ENCODE measurements at regions not wholly inside any gene's neighbourhood (a gene's known extent, or its start where the extent isn't known, plus 50 kb on each side); places are given as distances from the start of the nearest gene placed in this dataset.

DNA sequence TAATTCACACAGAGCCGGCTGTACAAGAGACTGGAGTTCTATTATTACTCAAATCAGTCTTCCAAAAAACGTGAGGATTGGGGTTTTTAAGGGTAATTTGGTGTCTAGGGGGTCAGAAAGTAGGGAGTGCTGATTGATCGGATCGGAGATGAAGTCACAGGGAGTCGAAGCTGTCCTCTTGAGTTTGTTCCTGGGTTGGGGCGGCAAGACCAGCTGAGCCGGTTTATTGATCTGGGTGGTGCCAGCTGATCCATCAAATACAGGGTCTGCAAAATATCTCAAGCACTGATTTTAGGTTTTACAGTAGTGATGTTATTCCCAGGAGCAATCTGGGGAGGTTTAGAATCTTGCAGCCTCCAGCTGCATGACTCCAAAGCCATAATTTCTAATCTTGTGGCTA, 262.7 kb downstream of the KCNRG start:
- no CpG with 5 or more reads among the region's 7 CpGs for WGBS (ENCODE audit: extremely low coverage, insufficient coverage, low lambda C conversion rate)
- no peak overlapping the region for H3K4ac ChIP-seq (ENCODE audit: low read depth, low read length)
- H3K36me3 ChIP-seq (ENCODE audit: control insufficient read depth, insufficient read depth, low read length): no peaks in the 10 kb centered on the region
- no peak overlapping the region for H4K5ac ChIP-seq (ENCODE audit: low read length)
- H3K79me1 ChIP-seq (ENCODE audit: low read length): no peaks in the 10 kb centered on the region
- H4K8ac ChIP-seq (ENCODE audit: low read depth, low read length): no peak overlapping the region
- no peaks in the 10 kb centered on the region for H3K79me2 ChIP-seq (ENCODE audit: control insufficient read depth, insufficient read depth, low read length)
- H2BK15ac ChIP-seq (replicated peaks; ENCODE audit: low read depth): no peak overlapping the region
- DNase-seq: no peak
- H3K4me1 ChIP-seq (ENCODE audit: control insufficient read depth, low read depth, low read length): no peaks in the 10 kb centered on the region
- H3K9ac ChIP-seq (ENCODE audit: low read length): no peak overlapping the region
- no peak overlapping the region for H3K23ac ChIP-seq (ENCODE audit: low read length)
- no peaks in the 10 kb centered on the region for H3K27me3 ChIP-seq (ENCODE audit: insufficient read depth, low read length, poor library complexity)
- H3K4me3 ChIP-seq (ENCODE audit: low read length): no peak overlapping the region
- H3K56ac ChIP-seq (ENCODE audit: low read length): no peak overlapping the region
- no peak overlapping the region for H3K4me2 ChIP-seq (ENCODE audit: low read length)
- no peak overlapping the region for H3K27ac ChIP-seq (ENCODE audit: low read depth, low read length)
- no peak overlapping the region for H2BK5ac ChIP-seq (ENCODE audit: low read length)
- H3K18ac ChIP-seq (ENCODE audit: low read length): no peak overlapping the region
- H2AK5ac ChIP-seq (ENCODE audit: low read length): no peak overlapping the region
- no peak overlapping the region for H2BK120ac ChIP-seq (ENCODE audit: low read depth, low read length)

DNA sequence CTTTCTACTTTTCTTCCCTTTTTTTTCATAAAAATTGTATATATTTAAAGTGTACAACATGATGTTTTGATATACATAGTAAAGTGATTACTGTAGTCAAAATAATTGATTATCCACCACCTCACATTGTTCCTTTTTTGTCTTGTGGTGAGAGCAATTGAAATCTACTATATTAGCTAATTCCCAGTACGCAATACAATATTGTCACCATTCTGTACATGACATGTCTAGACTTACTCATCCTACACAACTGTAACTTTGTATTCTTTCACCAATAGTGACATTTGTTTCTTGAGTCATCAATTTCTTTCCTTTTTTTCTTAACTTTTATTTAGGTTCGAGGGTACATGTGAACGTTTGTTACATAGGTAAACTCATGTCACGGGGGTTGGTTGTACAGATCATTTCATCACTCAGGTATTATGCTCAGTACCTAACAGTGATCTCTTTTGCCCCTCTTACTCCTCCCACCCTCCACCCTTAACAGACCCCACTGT, 265.2 kb downstream of the KCNRG start:
- no peak for DNase-seq
- Histone ChIP-seq H3K4me3 (ENCODE audit: low read length) (no peak overlapping the region), H3K79me1 (ENCODE audit: low read length) (no peaks in the 10 kb centered on the region), H2AK5ac (ENCODE audit: low read length) (no peak overlapping the region), H2BK5ac (ENCODE audit: low read length) (no peak overlapping the region), H3K27me3 (ENCODE audit: insufficient read depth, low read length, poor library complexity) (no peaks in the 10 kb centered on the region), H2BK120ac (ENCODE audit: low read depth, low read length) (no peak overlapping the region), H3K27ac (ENCODE audit: low read depth, low read length) (no peak overlapping the region), H3K56ac (ENCODE audit: low read length) (no peak overlapping the region), H3K4me1 (ENCODE audit: control insufficient read depth, low read depth, low read length) (no peaks in the 10 kb centered on the region), H3K18ac (ENCODE audit: low read length) (no peak overlapping the region), H3K23ac (ENCODE audit: low read length) (no peak overlapping the region), H3K4ac (ENCODE audit: low read depth, low read length) (no peak overlapping the region), H3K4me2 (ENCODE audit: low read length) (no peak overlapping the region), H3K36me3 (ENCODE audit: control insufficient read depth, insufficient read depth, low read length) (no peaks in the 10 kb centered on the region), H3K9ac (ENCODE audit: low read length) (no peak overlapping the region), H3K79me2 (ENCODE audit: control insufficient read depth, insufficient read depth, low read length) (no peaks in the 10 kb centered on the region), H2BK15ac (replicated peaks; ENCODE audit: low read depth) (no peak overlapping the region), H4K8ac (ENCODE audit: low read depth, low read length) (no peak overlapping the region), H4K5ac (ENCODE audit: low read length) (no peak overlapping the region)
- WGBS (ENCODE audit: extremely low coverage, insufficient coverage, low lambda C conversion rate): no CpG with 5 or more reads among the region's 4 CpGs

GRCh38 chr13:50282016-50282415, 266.8 kb downstream of the KCNRG start:
- Histone ChIP-seq H3K9ac (ENCODE audit: low read length) (no peak overlapping the region), H3K4me3 (ENCODE audit: low read length) (no peak overlapping the region), H2BK120ac (ENCODE audit: low read depth, low read length) (no peak overlapping the region), H3K18ac (ENCODE audit: low read length) (no peak overlapping the region), H2BK5ac (ENCODE audit: low read length) (no peak overlapping the region), H3K27me3 (ENCODE audit: insufficient read depth, low read length, poor library complexity) (no peaks in the 10 kb centered on the region), H3K23ac (ENCODE audit: low read length) (no peak overlapping the region), H3K36me3 (ENCODE audit: control insufficient read depth, insufficient read depth, low read length) (no peaks in the 10 kb centered on the region), H3K56ac (ENCODE audit: low read length) (no peak overlapping the region), H3K4ac (ENCODE audit: low read depth, low read length) (no peak overlapping the region), H3K4me1 (ENCODE audit: control insufficient read depth, low read depth, low read length) (no peaks in the 10 kb centered on the region), H4K8ac (ENCODE audit: low read depth, low read length) (no peak overlapping the region), H4K5ac (ENCODE audit: low read length) (no peak overlapping the region), H3K27ac (ENCODE audit: low read depth, low read length) (no peak overlapping the region), H3K79me2 (ENCODE audit: control insufficient read depth, insufficient read depth, low read length) (no peaks in the 10 kb centered on the region), H3K79me1 (ENCODE audit: low read length) (no peaks in the 10 kb centered on the region), H2AK5ac (ENCODE audit: low read length) (no peak overlapping the region), H3K4me2 (ENCODE audit: low read length) (no peak overlapping the region), H2BK15ac (replicated peaks; ENCODE audit: low read depth) (no peak overlapping the region)
- peak; percentile 7 for DNase-seq

GRCh38 chr13:50283017-50283416, 267.8 kb downstream of the KCNRG start:
- no peak overlapping the region for H3K18ac ChIP-seq (ENCODE audit: low read length)
- H3K36me3 ChIP-seq (ENCODE audit: control insufficient read depth, insufficient read depth, low read length): no peaks in the 10 kb centered on the region
- H2AK5ac ChIP-seq (ENCODE audit: low read length): no peak overlapping the region
- no peaks in the 10 kb centered on the region for H3K27me3 ChIP-seq (ENCODE audit: insufficient read depth, low read length, poor library complexity)
- no peaks in the 10 kb centered on the region for H3K79me1 ChIP-seq (ENCODE audit: low read length)
- H3K56ac ChIP-seq (ENCODE audit: low read length): no peak overlapping the region
- no peaks in the 10 kb centered on the region for H3K79me2 ChIP-seq (ENCODE audit: control insufficient read depth, insufficient read depth, low read length)
- H4K5ac ChIP-seq (ENCODE audit: low read length): no peak overlapping the region
- no peak overlapping the region for H2BK15ac ChIP-seq (replicated peaks; ENCODE audit: low read depth)
- no peak overlapping the region for H3K4ac ChIP-seq (ENCODE audit: low read depth, low read length)
- H3K23ac ChIP-seq (ENCODE audit: low read length): no peak overlapping the region
- no peak overlapping the region for H3K27ac ChIP-seq (ENCODE audit: low read depth, low read length)
- no peak overlapping the region for H4K8ac ChIP-seq (ENCODE audit: low read depth, low read length)
- no CpG with 5 or more reads among the region's 2 CpGs for WGBS (ENCODE audit: extremely low coverage, insufficient coverage, low lambda C conversion rate)
- H3K9ac ChIP-seq (ENCODE audit: low read length): no peak overlapping the region
- DNase-seq: no peak
- H2BK5ac ChIP-seq (ENCODE audit: low read length): no peak overlapping the region
- H3K4me3 ChIP-seq (ENCODE audit: low read length): no peak overlapping the region
- no peak overlapping the region for H3K4me2 ChIP-seq (ENCODE audit: low read length)
- H2BK120ac ChIP-seq (ENCODE audit: low read depth, low read length): no peak overlapping the region
- H3K4me1 ChIP-seq (ENCODE audit: control insufficient read depth, low read depth, low read length): no peaks in the 10 kb centered on the region

DNA sequence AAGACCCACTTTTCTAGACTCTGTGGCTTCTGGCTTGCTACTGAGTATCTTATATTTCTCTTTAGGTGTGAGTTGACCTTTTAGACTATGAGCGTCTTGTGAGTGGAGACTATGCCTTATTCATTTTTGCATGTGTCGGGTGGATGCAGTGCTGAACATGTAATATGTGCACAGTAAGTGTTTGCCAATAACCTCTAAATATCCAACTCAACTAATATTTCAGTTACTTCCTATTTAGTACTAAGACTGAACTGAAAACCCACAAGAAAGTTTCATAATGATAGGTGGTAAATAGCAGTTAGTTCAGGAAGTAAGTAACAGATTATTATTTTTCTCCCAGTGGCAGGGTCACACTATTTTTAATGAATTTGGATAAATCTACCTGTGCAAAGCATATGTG, 269.3 kb downstream of the KCNRG start:
- Histone ChIP-seq H3K23ac (ENCODE audit: low read length) (no peak overlapping the region), H3K4me1 (ENCODE audit: control insufficient read depth, low read depth, low read length) (no peaks in the 10 kb centered on the region), H2BK5ac (ENCODE audit: low read length) (no peak overlapping the region), H2BK15ac (replicated peaks; ENCODE audit: low read depth) (no peak overlapping the region), H3K18ac (ENCODE audit: low read length) (no peak overlapping the region), H3K27me3 (ENCODE audit: insufficient read depth, low read length, poor library complexity) (no peaks in the 10 kb centered on the region), H3K27ac (ENCODE audit: low read depth, low read length) (no peak overlapping the region), H3K79me1 (ENCODE audit: low read length) (no peaks in the 10 kb centered on the region), H4K8ac (ENCODE audit: low read depth, low read length) (no peak overlapping the region), H3K4ac (ENCODE audit: low read depth, low read length) (no peak overlapping the region), H3K36me3 (ENCODE audit: control insufficient read depth, insufficient read depth, low read length) (no peaks in the 10 kb centered on the region), H3K9ac (ENCODE audit: low read length) (no peak overlapping the region), H3K4me2 (ENCODE audit: low read length) (no peak overlapping the region), H4K5ac (ENCODE audit: low read length) (no peak overlapping the region), H2AK5ac (ENCODE audit: low read length) (no peak overlapping the region), H2BK120ac (ENCODE audit: low read depth, low read length) (no peak overlapping the region), H3K79me2 (ENCODE audit: control insufficient read depth, insufficient read depth, low read length) (no peaks in the 10 kb centered on the region), H3K4me3 (ENCODE audit: low read length) (no peak overlapping the region), H3K56ac (ENCODE audit: low read length) (no peak overlapping the region)
- no peak for DNase-seq
- WGBS (ENCODE audit: extremely low coverage, insufficient coverage, low lambda C conversion rate): no CpG with 5 or more reads among the region's 2 CpGs

DNA sequence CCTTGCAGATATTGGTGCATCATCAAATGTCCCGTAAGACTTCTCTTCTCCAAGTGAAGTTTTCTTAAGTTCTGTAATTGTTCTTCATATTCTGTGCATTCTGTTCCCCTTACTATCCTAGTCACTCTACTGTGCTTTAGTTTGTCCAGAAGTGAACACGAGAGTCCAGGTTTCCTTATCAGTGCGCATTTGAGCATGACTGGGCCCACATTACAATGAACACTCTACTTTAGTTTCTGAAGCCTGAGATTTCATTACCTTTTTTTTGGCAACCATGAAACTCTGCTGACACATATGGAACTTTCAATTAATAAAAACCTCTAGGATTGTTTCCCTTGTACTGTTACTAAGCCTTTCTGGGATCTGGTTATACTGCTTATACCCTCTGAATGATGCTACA, 270.0 kb downstream of the KCNRG start:
- Histone ChIP-seq H2BK5ac (ENCODE audit: low read length) (no peak overlapping the region), H3K18ac (ENCODE audit: low read length) (no peak overlapping the region), H3K79me1 (ENCODE audit: low read length) (no peaks in the 10 kb centered on the region), H3K56ac (ENCODE audit: low read length) (no peak overlapping the region), H3K27me3 (ENCODE audit: insufficient read depth, low read length, poor library complexity) (no peaks in the 10 kb centered on the region), H2BK15ac (replicated peaks; ENCODE audit: low read depth) (no peak overlapping the region), H3K79me2 (ENCODE audit: control insufficient read depth, insufficient read depth, low read length) (no peaks in the 10 kb centered on the region), H3K4ac (ENCODE audit: low read depth, low read length) (no peak overlapping the region), H3K4me3 (ENCODE audit: low read length) (no peak overlapping the region), H3K27ac (ENCODE audit: low read depth, low read length) (no peak overlapping the region), H3K36me3 (ENCODE audit: control insufficient read depth, insufficient read depth, low read length) (no peaks in the 10 kb centered on the region), H2BK120ac (ENCODE audit: low read depth, low read length) (no peak overlapping the region), H3K4me1 (ENCODE audit: control insufficient read depth, low read depth, low read length) (no peaks in the 10 kb centered on the region), H3K4me2 (ENCODE audit: low read length) (no peak overlapping the region), H3K9ac (ENCODE audit: low read length) (no peak overlapping the region), H3K23ac (ENCODE audit: low read length) (no peak overlapping the region), H4K5ac (ENCODE audit: low read length) (no peak overlapping the region), H4K8ac (ENCODE audit: low read depth, low read length) (no peak overlapping the region), H2AK5ac (ENCODE audit: low read length) (no peak overlapping the region)
- no CpG with 5 or more reads among the region's 3 CpGs for WGBS (ENCODE audit: extremely low coverage, insufficient coverage, low lambda C conversion rate)
- DNase-seq: no peak
